KMS-11 (cell line): ENCODE measurements at regions not wholly inside any gene's neighbourhood (a gene's known extent, or its start where the extent isn't known, plus 50 kb on each side); places are given as distances from the start of the nearest gene placed in this dataset.

Experiments
- H2AFZ ChIP-seq: fragments of 200-600 bp; sonication (generic); 2 replicates; pipeline ENCODE4 v1.6.1; 2016; ENCODE audit warnings: antibody characterized with exemption, mixed run types, low read depth
- H3K27ac ChIP-seq: fragments of 200-600 bp; sonication (generic); 2 replicates; pipeline ENCODE4 v1.6.1; 2016; ENCODE audit warnings: mild to moderate bottlenecking, mixed run types
- H3K27me3 ChIP-seq: fragments of 200-600 bp; sonication (generic); 2 replicates; pipeline ENCODE4 v1.6.1; 2017; ENCODE audit warnings: mild to moderate bottlenecking, low read depth, mixed run types, moderate library complexity; ENCODE audit not compliant: insufficient read depth
- H3K36me3 ChIP-seq: fragments of 200-600 bp; sonication (generic); 2 replicates; pipeline ENCODE4 v1.6.1; 2017; ENCODE audit warnings: mild to moderate bottlenecking, mixed run types; ENCODE audit not compliant: insufficient read depth
- H3K4me1 ChIP-seq: fragments of 200-600 bp; sonication (generic); 2 replicates; pipeline ENCODE4 v1.6.1; 2016; ENCODE audit warnings: mild to moderate bottlenecking, low read depth, mixed run types; ENCODE audit not compliant: poor library complexity, severe bottlenecking
- H3K4me2 ChIP-seq: fragments of 200-600 bp; sonication (generic); 2 replicates; pipeline ENCODE4 v1.7.0; 2016; ENCODE audit warnings: mild to moderate bottlenecking, mixed run types
- H3K4me3 ChIP-seq: fragments of 200-600 bp; sonication (generic); IDR thresholded peaks from 2 replicates; pipeline ENCODE4 v1.6.1; 2017; ENCODE audit warnings: low read depth, low read length, mixed read lengths; ENCODE audit not compliant: insufficient read depth
- H3K79me2 ChIP-seq: fragments of 200-600 bp; sonication (generic); 2 replicates; pipeline ENCODE4 v1.6.1; 2016; ENCODE audit warnings: low read depth, mixed run types; ENCODE audit not compliant: insufficient read depth
- H3K9ac ChIP-seq: fragments of 200-600 bp; sonication (generic); 2 replicates; pipeline ENCODE4 v1.6.1; 2016; ENCODE audit warnings: mild to moderate bottlenecking, mixed run types
- H4K20me1 ChIP-seq: fragments of 200-600 bp; sonication (generic); 2 replicates; pipeline ENCODE4 v1.6.1; 2016; ENCODE audit warnings: mild to moderate bottlenecking, mixed run types; ENCODE audit not compliant: insufficient read depth
- CTCF ChIP-seq: fragments of 200-600 bp; sonication (generic); conservative IDR thresholded peaks from 2 replicates; pipeline ENCODE4 v1.6.1; 2017; ENCODE audit warnings: low read depth, mild to moderate bottlenecking, antibody characterized with exemption, low read length, moderate library complexity, mixed read lengths

- Histone ChIP-seq H3K9ac (no peak overlapping the region), H3K4me1 (no peaks in the 10 kb centered on the region), H3K27ac (no peak overlapping the region), H3K36me3 (no peaks in the 10 kb centered on the region), H3K79me2 (no peaks in the 10 kb centered on the region), H2AFZ (no peak overlapping the region), H4K20me1 (no peaks in the 10 kb centered on the region), H3K4me2 (no peak overlapping the region), H3K4me3 (no peak overlapping the region), H3K27me3 (no peaks in the 10 kb centered on the region)
- no peak for TF ChIP-seq CTCF
These were observed 494.1 kb upstream of the SLC39A10 start for GRCh38 chr2:195162918-195163317.

- Histone ChIP-seq H3K27ac (no peak overlapping the region), H3K9ac (no peak overlapping the region), H3K27me3 (no peaks in the 10 kb centered on the region), H3K79me2 (no peaks in the 10 kb centered on the region), H2AFZ (no peak overlapping the region), H4K20me1 (no peaks in the 10 kb centered on the region), H3K36me3 (no peaks in the 10 kb centered on the region), H3K4me2 (no peak overlapping the region), H3K4me1 (no peaks in the 10 kb centered on the region), H3K4me3 (no peak overlapping the region)
- no peak for TF ChIP-seq CTCF
These were observed 494.8 kb upstream of the SLC39A10 start for GRCh38 chr2:195162194-195162593.

GRCh38 chr2:195160963-195161362 lies 496.1 kb upstream of the SLC39A10 start:
- Histone ChIP-seq H3K4me3 (no peak overlapping the region), H3K27ac (no peak overlapping the region), H3K4me1 (no peaks in the 10 kb centered on the region), H4K20me1 (no peaks in the 10 kb centered on the region), H3K4me2 (no peak overlapping the region), H3K27me3 (no peaks in the 10 kb centered on the region), H3K79me2 (no peaks in the 10 kb centered on the region), H3K9ac (no peak overlapping the region), H2AFZ (no peak overlapping the region), H3K36me3 (no peaks in the 10 kb centered on the region)
- no peak for TF ChIP-seq CTCF

GRCh38 chr2:195151711-195152110 lies 505.3 kb upstream of the SLC39A10 start:
- Histone ChIP-seq H3K9ac (no peak overlapping the region), H3K4me2 (no peak overlapping the region), H3K4me1 (no peaks in the 10 kb centered on the region), H3K79me2 (no peaks in the 10 kb centered on the region), H3K27me3 (no peaks in the 10 kb centered on the region), H2AFZ (no peak overlapping the region), H3K4me3 (no peak overlapping the region), H3K36me3 (no peaks in the 10 kb centered on the region), H4K20me1 (no peaks in the 10 kb centered on the region), H3K27ac (no peak overlapping the region)
- TF ChIP-seq CTCF, result no peak

GRCh38 chr2:195150819-195151218 lies 506.2 kb upstream of the SLC39A10 start:
- no peaks in the 10 kb centered on the region for H3K4me1 ChIP-seq
- no peak overlapping the region for H2AFZ ChIP-seq
- H3K4me3 ChIP-seq, result no peak overlapping the region
- no peak overlapping the region for H3K9ac ChIP-seq
- no peaks in the 10 kb centered on the region for H3K27me3 ChIP-seq
- H3K4me2 ChIP-seq, result no peak overlapping the region
- no peaks in the 10 kb centered on the region for H4K20me1 ChIP-seq
- TF ChIP-seq CTCF, result no peak
- H3K79me2 ChIP-seq, result no peaks in the 10 kb centered on the region
- H3K27ac ChIP-seq, result no peak overlapping the region
- no peaks in the 10 kb centered on the region for H3K36me3 ChIP-seq
